ENCODE measurements at regions not wholly inside any gene's neighbourhood (a gene's known extent, or its start where the extent isn't known, plus 50 kb on each side); places are given as distances from the start of the nearest gene placed in this dataset.

- no peaks in the 10 kb centered on the region for H3K9me2 ChIP-seq (replicated peaks; ENCODE audit: insufficient read depth, low read length)
- no peaks in the 10 kb centered on the region for H3K9me3 ChIP-seq (replicated peaks; ENCODE audit: insufficient read depth, low read length)
- H3K27ac ChIP-seq (ENCODE audit: low read length), result no peak overlapping the region
- no peaks in the 10 kb centered on the region for H4K20me1 ChIP-seq (ENCODE audit: insufficient read depth, low read length)
- no peak for TF ChIP-seq EZH2 (optimal IDR thresholded peaks at IDR 0.05; ENCODE audit: low read depth, low read length)
- TF ChIP-seq EZH2phosphoT487 (IDR thresholded peaks at IDR 0.05; ENCODE audit: low read length), result no peak
- TF ChIP-seq, protein P1, sequence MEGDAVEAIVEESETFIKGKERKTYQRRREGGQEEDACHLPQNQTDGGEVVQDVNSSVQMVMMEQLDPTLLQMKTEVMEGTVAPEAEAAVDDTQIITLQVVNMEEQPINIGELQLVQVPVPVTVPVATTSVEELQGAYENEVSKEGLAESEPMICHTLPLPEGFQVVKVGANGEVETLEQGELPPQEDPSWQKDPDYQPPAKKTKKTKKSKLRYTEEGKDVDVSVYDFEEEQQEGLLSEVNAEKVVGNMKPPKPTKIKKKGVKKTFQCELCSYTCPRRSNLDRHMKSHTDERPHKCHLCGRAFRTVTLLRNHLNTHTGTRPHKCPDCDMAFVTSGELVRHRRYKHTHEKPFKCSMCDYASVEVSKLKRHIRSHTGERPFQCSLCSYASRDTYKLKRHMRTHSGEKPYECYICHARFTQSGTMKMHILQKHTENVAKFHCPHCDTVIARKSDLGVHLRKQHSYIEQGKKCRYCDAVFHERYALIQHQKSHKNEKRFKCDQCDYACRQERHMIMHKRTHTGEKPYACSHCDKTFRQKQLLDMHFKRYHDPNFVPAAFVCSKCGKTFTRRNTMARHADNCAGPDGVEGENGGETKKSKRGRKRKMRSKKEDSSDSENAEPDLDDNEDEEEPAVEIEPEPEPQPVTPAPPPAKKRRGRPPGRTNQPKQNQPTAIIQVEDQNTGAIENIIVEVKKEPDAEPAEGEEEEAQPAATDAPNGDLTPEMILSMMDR (IDR thresholded peaks at IDR 0.05; ENCODE audit: low read length), result no peak
- no peaks in the 10 kb centered on the region for H3K4me1 ChIP-seq (ENCODE audit: low read length)
- no peak overlapping the region for H2AFZ ChIP-seq (ENCODE audit: low read length)
- no peak overlapping the region for H3K4me3 ChIP-seq (ENCODE audit: low read length)
- no peak for DNase-seq
- H3F3A ChIP-seq (ENCODE audit: insufficient read depth, low read length), result no peaks in the 10 kb centered on the region
- no peak overlapping the region for H3K9ac ChIP-seq (ENCODE audit: low read length)
- no peak overlapping the region for H3K4me2 ChIP-seq (ENCODE audit: low read depth, low read length)
- no peaks in the 10 kb centered on the region for H3K79me2 ChIP-seq (ENCODE audit: low read length)
- no peaks in the 10 kb centered on the region for H3K27me3 ChIP-seq (replicated peaks; ENCODE audit: insufficient read depth, low read length)
- no peaks in the 10 kb centered on the region for H3K36me3 ChIP-seq (replicated peaks; ENCODE audit: insufficient read depth, low read length)
Measured at GRCh38 chr15:95536638-95537037, 793.9 kb upstream of the NR2F2 start.

DNA sequence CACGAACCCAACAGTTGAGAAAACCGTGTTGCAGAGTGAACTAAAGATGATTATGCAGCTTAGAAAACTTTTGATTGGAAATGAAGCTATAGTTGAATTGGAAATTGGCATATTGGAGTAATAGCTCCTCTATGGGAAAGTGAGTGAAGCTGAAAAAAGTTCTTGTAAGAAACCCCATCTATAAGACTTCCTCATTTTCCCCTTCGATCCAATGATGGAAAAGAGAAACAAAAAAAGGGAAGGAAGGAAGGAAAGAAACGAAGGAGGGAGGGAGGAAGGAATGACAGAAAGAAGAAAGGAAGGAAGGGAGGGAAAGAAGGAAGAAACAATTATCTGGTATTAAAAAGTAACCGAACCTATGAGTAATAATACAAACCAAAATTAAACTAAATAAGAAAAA lies 791.8 kb upstream of the NR2F2 start:
- H3K27ac ChIP-seq (ENCODE audit: low read length), result no peak overlapping the region
- no peaks in the 10 kb centered on the region for H3K9me3 ChIP-seq (replicated peaks; ENCODE audit: insufficient read depth, low read length)
- no peak for TF ChIP-seq EZH2phosphoT487 (IDR thresholded peaks at IDR 0.05; ENCODE audit: low read length)
- no peak for TF ChIP-seq EZH2 (optimal IDR thresholded peaks at IDR 0.05; ENCODE audit: low read depth, low read length)
- TF ChIP-seq, protein P1 (IDR thresholded peaks at IDR 0.05; ENCODE audit: low read length), result no peak
- no peak overlapping the region for H3K4me2 ChIP-seq (ENCODE audit: low read depth, low read length)
- no peak overlapping the region for H3K4me3 ChIP-seq (ENCODE audit: low read length)
- H3K27me3 ChIP-seq (replicated peaks; ENCODE audit: insufficient read depth, low read length), result no peaks in the 10 kb centered on the region
- no peak overlapping the region for H3K9ac ChIP-seq (ENCODE audit: low read length)
- H3K4me1 ChIP-seq (ENCODE audit: low read length), result no peaks in the 10 kb centered on the region
- H4K20me1 ChIP-seq (ENCODE audit: insufficient read depth, low read length), result no peaks in the 10 kb centered on the region
- DNase-seq, result no peak
- no peaks in the 10 kb centered on the region for H3K9me2 ChIP-seq (replicated peaks; ENCODE audit: insufficient read depth, low read length)
- H3K79me2 ChIP-seq (ENCODE audit: low read length), result no peaks in the 10 kb centered on the region
- H3K36me3 ChIP-seq (replicated peaks; ENCODE audit: insufficient read depth, low read length), result no peaks in the 10 kb centered on the region
- no peaks in the 10 kb centered on the region for H3F3A ChIP-seq (ENCODE audit: insufficient read depth, low read length)
- no peak overlapping the region for H2AFZ ChIP-seq (ENCODE audit: low read length)

- Histone ChIP-seq H3K4me2 (ENCODE audit: low read depth, low read length) (no peak overlapping the region), H3K36me3 (replicated peaks; ENCODE audit: insufficient read depth, low read length) (no peaks in the 10 kb centered on the region), H3K9ac (ENCODE audit: low read length) (no peak overlapping the region), H4K20me1 (ENCODE audit: insufficient read depth, low read length) (no peaks in the 10 kb centered on the region), H3F3A (ENCODE audit: insufficient read depth, low read length) (no peaks in the 10 kb centered on the region), H3K4me1 (ENCODE audit: low read length) (no peaks in the 10 kb centered on the region), H3K27ac (ENCODE audit: low read length) (no peak overlapping the region), H3K79me2 (ENCODE audit: low read length) (no peaks in the 10 kb centered on the region), H2AFZ (ENCODE audit: low read length) (no peak overlapping the region), H3K4me3 (ENCODE audit: low read length) (no peak overlapping the region), H3K27me3 (replicated peaks; ENCODE audit: insufficient read depth, low read length) (no peaks in the 10 kb centered on the region), H3K9me3 (replicated peaks; ENCODE audit: insufficient read depth, low read length) (no peaks in the 10 kb centered on the region), H3K9me2 (replicated peaks; ENCODE audit: insufficient read depth, low read length) (no peaks in the 10 kb centered on the region)
- TF ChIP-seq EZH2 (optimal IDR thresholded peaks at IDR 0.05; ENCODE audit: low read depth, low read length) (no peak), EZH2phosphoT487 (IDR thresholded peaks at IDR 0.05; ENCODE audit: low read length) (no peak)
- TF ChIP-seq, protein P1 (IDR thresholded peaks at IDR 0.05; ENCODE audit: low read length), result no peak
- DNase-seq, result no peak
Measured at GRCh38 chr15:95541301-95541700, 789.2 kb upstream of the NR2F2 start.

All from MM.1S (cell line).